ENCODE measurements at regions not wholly inside any gene's neighbourhood (a gene's known extent, or its start where the extent isn't known, plus 50 kb on each side); places are given as distances from the start of the nearest gene placed in this dataset.

DNA sequence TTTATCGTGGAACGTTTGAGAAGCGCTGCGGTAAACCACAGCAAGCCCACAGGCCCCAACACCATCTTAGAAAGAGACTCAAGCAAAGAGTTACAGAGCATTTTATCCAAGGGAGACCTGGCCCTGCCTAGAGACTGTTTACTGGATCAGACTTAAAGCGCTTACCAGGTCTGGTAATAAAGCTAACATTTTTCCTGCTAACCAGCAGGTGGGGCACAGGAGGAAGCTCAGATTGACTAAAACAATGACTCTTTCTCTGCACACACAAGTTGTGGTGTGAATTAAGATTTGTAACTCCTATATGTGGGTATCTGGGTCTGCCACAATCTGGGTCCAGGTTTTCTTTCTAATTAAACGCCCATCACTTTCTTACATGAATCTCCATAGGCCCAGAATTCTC lies 136.5 kb upstream of the ETS2 start:
- Mint-ChIP-seq H3K36me3 (no peaks in the 10 kb centered on the region), H3K4me1 (no peaks in the 10 kb centered on the region), H3K4me3 (no peak overlapping the region), H3K9me3 (ENCODE audit: low read depth) (no peaks in the 10 kb centered on the region), H3K27me3 (peaks cover 12% of the 10 kb centered on the region), H3K27ac (no peak overlapping the region)
- DNase-seq (no peak), ATAC-seq (no peak)
- CTCF ChIA-PET: interaction anchor here (1.1 kb wide), 1 partner anchor 12 kb away, joined by 3 read pairs; no protein-coding TSS in a partner anchor

DNA sequence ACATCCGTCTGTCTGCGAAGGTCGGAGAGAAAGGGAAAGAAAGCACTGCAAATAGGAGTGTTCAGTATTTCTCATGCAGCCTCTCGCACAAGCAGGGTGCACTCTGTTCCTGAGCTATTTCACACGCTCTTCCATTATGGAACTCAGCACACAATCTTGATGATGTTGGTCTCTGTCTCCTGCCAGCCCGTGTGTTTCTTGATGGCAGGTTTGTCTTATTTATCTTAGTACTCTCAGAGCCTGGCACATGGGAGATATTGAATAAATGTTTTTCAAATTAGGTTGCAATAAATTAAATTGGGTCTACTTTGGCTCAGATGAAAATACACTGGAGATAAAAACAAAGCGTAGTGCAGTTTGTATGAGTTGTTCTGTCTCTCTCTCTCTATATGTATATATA lies 134.9 kb upstream of the ETS2 start:
- Mint-ChIP-seq H3K36me3 (no peaks in the 10 kb centered on the region), H3K9me3 (ENCODE audit: low read depth) (no peaks in the 10 kb centered on the region), H3K27me3 (peaks cover 11% of the 10 kb centered on the region), H3K4me1 (no peaks in the 10 kb centered on the region), H3K4me3 (no peak overlapping the region), H3K27ac (no peak overlapping the region)
- ATAC-seq: no peak
- CTCF ChIA-PET: no interaction called here
- no peak for DNase-seq

DNA sequence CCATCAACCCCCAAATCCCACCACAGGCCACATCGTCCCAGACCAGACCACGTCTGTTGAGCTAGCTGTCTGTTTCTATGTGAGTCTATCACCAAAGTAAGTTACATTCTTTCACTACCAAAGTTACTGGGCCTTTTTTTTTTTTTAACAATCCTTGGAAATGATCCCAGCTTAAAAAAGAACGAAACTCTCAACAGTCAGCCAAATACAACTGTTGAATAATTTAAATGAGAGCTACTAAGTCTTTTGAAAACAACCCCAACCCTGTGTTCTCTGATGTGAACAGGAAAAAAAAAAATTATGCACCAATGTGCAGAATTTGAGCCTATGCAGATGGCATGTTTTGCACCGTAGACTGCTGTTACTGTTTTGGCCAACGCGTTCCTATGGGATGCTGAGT lies 134.0 kb upstream of the ETS2 start:
- H3K27me3 Mint-ChIP-seq: peaks cover 10% of the 10 kb centered on the region
- DNase-seq: no peak
- no peak overlapping the region for H3K4me3 Mint-ChIP-seq
- no peaks in the 10 kb centered on the region for H3K9me3 Mint-ChIP-seq (ENCODE audit: low read depth)
- CTCF ChIA-PET: no interaction called here
- ATAC-seq: no peak
- no peaks in the 10 kb centered on the region for H3K36me3 Mint-ChIP-seq
- no peaks in the 10 kb centered on the region for H3K4me1 Mint-ChIP-seq
- no peak overlapping the region for H3K27ac Mint-ChIP-seq

DNA sequence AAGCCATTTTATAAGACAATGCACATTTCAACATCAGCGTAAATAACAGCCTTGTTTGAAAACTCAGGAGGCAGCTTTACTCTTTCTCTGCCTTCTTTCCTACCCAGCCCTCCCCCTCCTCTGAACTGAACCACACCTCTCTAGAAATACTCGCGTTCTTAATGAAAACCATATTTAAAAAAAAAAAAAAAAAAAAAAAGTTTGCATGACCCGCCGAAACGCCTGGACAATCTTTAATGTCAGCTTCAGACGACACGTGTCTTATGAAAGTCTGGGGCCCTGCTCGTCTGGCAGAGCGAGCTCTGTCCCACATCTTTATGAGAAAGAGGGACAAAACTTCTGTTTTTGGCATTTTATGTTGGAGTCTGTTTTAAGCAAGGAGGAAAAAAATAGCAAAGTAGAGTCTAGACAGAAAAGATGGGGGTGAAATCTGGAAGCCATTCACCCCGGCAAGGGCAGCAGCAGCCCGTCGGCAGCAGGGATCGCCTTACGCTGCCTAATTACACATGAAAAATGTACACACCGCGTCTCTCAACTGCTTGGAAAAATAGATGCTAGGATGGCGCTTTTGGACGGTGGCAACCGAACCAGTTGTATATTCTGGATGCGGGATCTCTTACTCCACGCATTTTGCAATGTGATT lies 130.4 kb upstream of the ETS2 start:
- no peak for ATAC-seq
- H3K4me3 Mint-ChIP-seq: no peak overlapping the region

DNA sequence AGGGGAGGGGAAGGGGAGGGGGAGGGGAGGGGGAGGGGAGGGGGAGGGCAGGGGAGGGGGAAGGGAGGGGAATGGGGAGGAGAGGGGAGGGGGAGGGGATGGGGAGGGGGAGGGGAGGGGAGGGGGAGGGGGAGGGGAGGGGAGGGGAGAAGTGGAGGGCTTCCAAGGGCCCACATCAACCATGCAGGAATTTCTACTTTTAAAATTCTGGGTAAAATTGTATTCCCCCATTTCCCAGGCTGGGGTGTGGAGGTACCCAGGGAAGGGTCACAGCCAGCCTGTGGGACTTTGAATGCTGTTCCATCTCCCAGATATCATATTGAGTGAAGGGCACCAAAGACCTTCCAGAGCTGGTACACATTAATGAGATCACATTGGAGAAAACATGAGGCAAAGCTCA lies 126.9 kb upstream of the ETS2 start:
- CTCF ChIA-PET: no interaction called here
- peaks cover 10% of the 10 kb centered on the region for H3K4me1 Mint-ChIP-seq

More for the DNA sequence above, 130.4 kb upstream of the ETS2 start:
- H3K9me3 Mint-ChIP-seq (ENCODE audit: low read depth): no peaks in the 10 kb centered on the region
- no peak for DNase-seq
- peaks cover 15% of the 10 kb centered on the region for H3K27me3 Mint-ChIP-seq
- H3K4me1 Mint-ChIP-seq: peaks cover 10% of the 10 kb centered on the region
- H3K36me3 Mint-ChIP-seq: no peaks in the 10 kb centered on the region
- no peak overlapping the region for H3K27ac Mint-ChIP-seq
- CTCF ChIA-PET: no interaction called here

DNA sequence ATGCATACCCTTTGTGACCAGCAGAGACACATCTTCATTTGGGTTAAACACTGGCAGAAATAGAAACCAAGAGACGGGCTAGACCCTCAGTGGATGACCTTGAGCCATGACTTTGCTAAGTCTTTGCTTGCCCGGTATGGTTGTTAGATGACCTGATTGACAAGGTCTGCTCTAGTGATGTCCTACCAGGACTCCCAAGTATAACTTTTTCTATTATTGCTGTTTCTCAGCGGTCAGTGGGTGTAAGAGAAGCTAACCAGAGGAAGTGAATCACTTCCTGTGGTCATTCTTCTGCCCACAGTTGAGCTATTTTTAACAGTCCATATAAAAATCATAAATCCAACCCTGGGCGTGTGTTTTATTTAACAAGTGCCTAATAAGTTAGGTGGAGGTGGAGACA lies 126.2 kb upstream of the ETS2 start:
- no peak overlapping the region for H3K27ac Mint-ChIP-seq
- ATAC-seq (no peak), DNase-seq (no peak)
- no peaks in the 10 kb centered on the region for H3K36me3 Mint-ChIP-seq
- peaks cover 20% of the 10 kb centered on the region for H3K27me3 Mint-ChIP-seq
- H3K9me3 Mint-ChIP-seq (ENCODE audit: low read depth): no peaks in the 10 kb centered on the region
- no peak overlapping the region for H3K4me3 Mint-ChIP-seq
- CTCF ChIA-PET: no interaction called here
- H3K4me1 Mint-ChIP-seq: peaks cover 10% of the 10 kb centered on the region

More for the DNA sequence above, 126.9 kb upstream of the ETS2 start:
- ATAC-seq (no peak), DNase-seq (no peak)
- Mint-ChIP-seq H3K36me3 (no peaks in the 10 kb centered on the region), H3K9me3 (ENCODE audit: low read depth) (no peaks in the 10 kb centered on the region), H3K4me3 (no peak overlapping the region), H3K27ac (no peak overlapping the region), H3K27me3 (peaks cover 20% of the 10 kb centered on the region)

DNA sequence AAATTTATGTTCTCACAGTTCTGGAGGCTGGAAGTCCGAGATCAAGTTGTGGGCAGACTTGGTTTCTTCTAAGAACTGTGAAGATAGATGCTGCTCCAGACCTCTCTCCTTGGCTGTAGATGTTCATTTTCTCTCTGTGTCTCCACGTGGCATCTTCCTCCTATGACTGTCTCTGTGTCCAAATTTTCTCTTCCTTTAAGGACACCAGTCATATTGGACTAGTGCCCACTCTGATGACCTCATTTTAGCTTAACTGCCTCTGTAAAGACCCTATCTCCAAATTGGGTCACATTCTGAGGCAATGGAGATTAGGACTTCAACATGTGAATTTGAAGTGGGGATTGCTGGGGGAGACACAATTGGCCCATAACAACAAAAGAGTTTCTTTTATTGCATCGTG lies 125.3 kb upstream of the ETS2 start:
- Mint-ChIP-seq H3K4me3 (no peak overlapping the region), H3K4me1 (peaks cover 10% of the 10 kb centered on the region), H3K27ac (no peak overlapping the region), H3K9me3 (ENCODE audit: low read depth) (no peaks in the 10 kb centered on the region), H3K27me3 (peaks cover 20% of the 10 kb centered on the region), H3K36me3 (no peaks in the 10 kb centered on the region)
- no peak for DNase-seq
- CTCF ChIA-PET: no interaction called here
- ATAC-seq: no peak

DNA sequence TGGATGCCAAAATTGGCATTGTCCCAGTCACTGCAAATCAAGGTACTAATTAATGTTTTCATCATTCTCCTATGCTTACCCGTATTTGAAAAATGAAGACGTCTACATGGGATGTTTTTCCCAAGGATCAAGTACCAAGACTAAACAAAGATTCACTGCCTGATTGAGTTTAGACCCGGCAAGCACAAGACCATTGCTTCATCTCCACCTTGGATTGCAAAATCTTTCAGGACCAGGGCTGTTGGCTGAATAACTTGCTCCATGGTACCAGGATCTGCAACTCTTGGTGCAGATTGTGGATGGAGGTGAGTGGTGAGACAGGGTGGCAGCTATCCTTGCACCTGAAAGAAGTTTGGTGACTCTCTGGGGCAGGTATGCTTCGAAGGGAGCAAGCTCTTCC lies 122.5 kb upstream of the ETS2 start:
- Mint-ChIP-seq H3K27ac (no peak overlapping the region), H3K4me3 (no peak overlapping the region), H3K4me1 (peaks cover 10% of the 10 kb centered on the region), H3K9me3 (ENCODE audit: low read depth) (no peaks in the 10 kb centered on the region), H3K27me3 (peaks cover 14% of the 10 kb centered on the region), H3K36me3 (no peaks in the 10 kb centered on the region)
- DNase-seq: no peak
- ATAC-seq: no peak
- CTCF ChIA-PET: no interaction called here

DNA sequence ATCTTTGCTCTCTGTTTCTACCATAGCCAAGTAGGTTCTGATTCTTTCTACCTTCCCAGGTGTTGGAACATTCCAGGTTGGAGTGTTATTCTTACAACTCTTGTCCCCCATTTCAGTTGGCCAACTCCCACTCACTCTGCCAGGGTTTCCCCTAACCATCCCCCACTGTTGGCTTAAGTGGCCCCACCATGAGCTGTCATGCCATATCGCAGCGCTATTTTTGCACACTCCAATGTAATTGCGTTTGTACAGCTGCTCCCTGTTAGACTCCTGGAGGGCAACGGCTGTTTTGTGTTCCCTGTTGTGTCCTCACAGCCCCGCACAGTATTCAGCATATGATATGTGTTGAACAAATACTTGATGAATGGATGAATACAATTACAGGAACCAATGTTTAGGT lies 117.7 kb upstream of the ETS2 start:
- ATAC-seq (no peak), DNase-seq (no peak)
- Mint-ChIP-seq H3K4me3 (no peak overlapping the region), H3K36me3 (no peaks in the 10 kb centered on the region), H3K9me3 (ENCODE audit: low read depth) (no peaks in the 10 kb centered on the region), H3K27ac (no peak overlapping the region), H3K27me3 (peaks cover 10% of the 10 kb centered on the region), H3K4me1 (no peaks in the 10 kb centered on the region)
- CTCF ChIA-PET: no interaction called here

DNA sequence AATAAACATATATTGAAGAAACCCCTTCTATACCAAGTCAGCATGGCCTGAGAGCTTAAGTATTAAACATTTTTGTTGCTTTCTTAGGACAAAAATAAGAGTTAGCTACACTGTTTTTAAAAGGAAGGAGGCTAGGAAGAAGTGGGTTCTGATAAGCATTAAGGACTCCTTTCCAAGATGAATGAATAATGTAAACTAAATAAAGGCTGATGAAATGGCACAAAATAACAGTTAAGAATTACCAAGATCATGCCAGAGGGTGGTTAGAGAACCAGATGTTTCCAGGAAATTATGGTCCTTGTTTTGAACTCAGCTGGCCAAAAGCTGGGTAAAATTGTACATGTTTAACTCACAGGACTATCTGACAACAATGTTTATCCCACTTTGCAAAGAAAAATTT lies 114.1 kb upstream of the ETS2 start:
- Mint-ChIP-seq H3K27ac (no peak overlapping the region), H3K9me3 (ENCODE audit: low read depth) (no peaks in the 10 kb centered on the region), H3K4me1 (no peaks in the 10 kb centered on the region), H3K4me3 (no peak overlapping the region), H3K36me3 (no peaks in the 10 kb centered on the region), H3K27me3 (peaks cover 15% of the 10 kb centered on the region)
- no peak for DNase-seq
- ATAC-seq: no peak
- CTCF ChIA-PET: no interaction called here

DNA sequence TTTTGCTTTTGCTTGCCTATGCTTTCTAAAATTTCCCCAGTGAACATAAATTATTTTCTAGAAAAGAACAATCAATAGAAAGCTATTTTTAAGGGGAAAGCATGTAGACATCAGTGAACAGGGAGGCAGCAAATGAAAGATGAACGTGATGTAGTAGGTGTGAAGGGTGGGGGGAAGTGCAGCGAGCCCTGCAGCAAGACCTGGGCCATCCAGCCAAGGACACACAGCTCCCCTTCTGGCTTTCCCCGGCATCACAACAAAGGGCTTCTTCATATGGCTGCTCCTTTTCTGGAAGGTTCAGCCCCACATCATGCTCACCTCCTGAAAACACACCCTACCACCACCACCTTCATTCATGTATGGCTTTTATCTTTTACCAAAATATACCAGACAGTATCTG lies 109.2 kb upstream of the ETS2 start:
- no peak for ATAC-seq
- H3K9me3 Mint-ChIP-seq (ENCODE audit: low read depth): no peaks in the 10 kb centered on the region
- DNase-seq: no peak
- no peak overlapping the region for H3K27ac Mint-ChIP-seq
- no peaks in the 10 kb centered on the region for H3K4me1 Mint-ChIP-seq
- H3K27me3 Mint-ChIP-seq: peaks cover 7% of the 10 kb centered on the region
- CTCF ChIA-PET: no interaction called here
- H3K4me3 Mint-ChIP-seq: no peak overlapping the region
- no peaks in the 10 kb centered on the region for H3K36me3 Mint-ChIP-seq

DNA sequence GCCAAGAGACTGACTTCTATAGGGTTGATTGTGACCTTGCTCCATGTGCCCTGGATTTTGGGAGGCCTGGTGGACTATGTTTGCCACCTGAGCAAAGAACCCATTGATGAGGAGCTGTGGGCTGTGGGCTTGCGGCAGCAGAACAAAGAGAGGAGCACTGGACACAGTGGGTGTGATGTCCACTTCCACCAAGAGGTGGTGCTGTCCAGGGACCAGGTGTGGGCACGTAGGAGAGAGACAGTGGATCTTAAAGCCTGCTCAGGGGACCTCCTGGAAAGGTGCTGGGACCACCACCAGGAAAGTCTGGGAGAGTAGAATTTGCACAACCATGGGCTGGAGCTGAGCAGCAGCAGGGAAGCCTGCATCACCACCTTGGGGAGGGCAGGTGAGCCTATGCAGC lies 106.7 kb upstream of the ETS2 start:
- ATAC-seq (no peak), DNase-seq (no peak)
- Mint-ChIP-seq H3K4me3 (no peak overlapping the region), H3K4me1 (no peaks in the 10 kb centered on the region), H3K36me3 (no peaks in the 10 kb centered on the region), H3K27me3 (peaks cover 7% of the 10 kb centered on the region), H3K27ac (no peak overlapping the region), H3K9me3 (ENCODE audit: low read depth) (no peaks in the 10 kb centered on the region)
- CTCF ChIA-PET: no interaction called here

DNA sequence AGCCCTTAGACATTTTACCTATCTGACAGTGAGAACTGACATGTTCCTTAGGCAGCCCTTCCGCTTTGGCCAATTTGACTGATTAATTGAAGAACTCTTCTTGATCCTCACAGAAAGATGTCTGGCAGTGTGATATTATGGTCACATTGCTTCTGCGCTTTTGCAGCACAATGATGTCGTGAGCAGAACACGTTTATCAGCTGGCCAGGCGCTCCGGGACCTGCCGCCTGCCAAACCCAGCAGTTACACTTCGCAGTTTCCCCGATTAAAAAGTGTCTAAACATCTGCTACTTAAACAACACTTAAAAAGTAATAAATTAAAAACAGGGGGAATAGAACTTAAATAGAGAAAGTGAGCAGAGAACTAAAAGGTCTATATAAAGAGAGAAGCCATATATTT lies 103.5 kb upstream of the ETS2 start:
- H3K27ac Mint-ChIP-seq: no peak overlapping the region
- H3K4me3 Mint-ChIP-seq: no peak overlapping the region
- no peaks in the 10 kb centered on the region for H3K9me3 Mint-ChIP-seq (ENCODE audit: low read depth)
- CTCF ChIA-PET: interaction anchor here (0.7 kb wide), 1 partner anchor 391 kb away, joined by 3 read pairs; no protein-coding TSS in a partner anchor
- peaks cover 24% of the 10 kb centered on the region for H3K27me3 Mint-ChIP-seq
- ATAC-seq: no peak
- DNase-seq: no peak
- no peaks in the 10 kb centered on the region for H3K36me3 Mint-ChIP-seq
- H3K4me1 Mint-ChIP-seq: no peaks in the 10 kb centered on the region

DNA sequence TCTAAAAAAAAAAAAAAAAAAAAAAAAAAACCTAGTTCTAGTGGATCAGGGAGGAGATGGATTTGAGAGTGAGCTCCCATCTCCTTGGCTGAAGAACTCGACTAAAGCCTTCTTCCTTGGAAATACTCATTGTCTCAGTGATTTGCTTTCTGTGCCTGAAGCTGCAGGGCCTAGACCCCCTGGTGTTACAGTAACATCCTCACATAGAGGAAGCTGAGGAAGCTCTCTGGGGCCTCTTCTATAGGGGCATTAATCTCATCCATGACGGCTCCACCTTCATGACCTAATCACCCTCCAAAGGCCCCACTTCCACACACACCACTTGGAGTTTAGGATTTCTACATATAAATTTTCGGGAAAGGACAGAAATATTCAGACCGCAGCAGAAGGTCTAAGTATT lies 95.9 kb upstream of the ETS2 start:
- no peaks in the 10 kb centered on the region for H3K36me3 Mint-ChIP-seq
- ATAC-seq (no peak), DNase-seq (no peak)
- no peaks in the 10 kb centered on the region for H3K9me3 Mint-ChIP-seq (ENCODE audit: low read depth)
- H3K4me3 Mint-ChIP-seq: no peak overlapping the region
- H3K4me1 Mint-ChIP-seq: no peaks in the 10 kb centered on the region
- CTCF ChIA-PET: interaction anchor here (0.7 kb wide), 2 partner anchors 699 to 1214 kb away, joined by 3 read pairs; no protein-coding TSS in a partner anchor
- peaks cover 29% of the 10 kb centered on the region for H3K27me3 Mint-ChIP-seq
- no peak overlapping the region for H3K27ac Mint-ChIP-seq

DNA sequence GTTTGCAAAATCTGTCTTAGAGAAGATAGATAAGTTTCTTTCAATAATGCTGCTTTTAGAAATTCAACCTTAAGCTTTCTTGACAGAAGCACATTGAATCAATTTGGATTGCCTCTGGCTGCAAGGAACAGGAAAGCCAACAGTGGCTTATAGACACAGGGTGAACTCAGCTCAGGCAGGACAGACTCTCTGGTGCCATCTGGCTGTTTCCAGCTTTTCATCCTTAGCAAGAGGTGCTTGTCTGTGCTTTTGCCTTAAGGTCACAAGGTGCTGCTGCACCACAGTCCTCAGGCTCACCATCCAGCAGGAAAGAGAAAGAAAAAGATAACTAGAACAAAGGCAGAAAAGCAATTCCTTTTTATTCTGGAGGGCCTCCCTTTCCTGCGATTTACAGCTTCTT lies 93.7 kb upstream of the ETS2 start:
- DNase-seq (no peak), ATAC-seq (no peak)
- peaks cover 18% of the 10 kb centered on the region for H3K27me3 Mint-ChIP-seq
- H3K4me3 Mint-ChIP-seq: no peak overlapping the region
- no peaks in the 10 kb centered on the region for H3K36me3 Mint-ChIP-seq
- H3K27ac Mint-ChIP-seq: no peak overlapping the region
- no peaks in the 10 kb centered on the region for H3K4me1 Mint-ChIP-seq
- H3K9me3 Mint-ChIP-seq (ENCODE audit: low read depth): no peaks in the 10 kb centered on the region
- CTCF ChIA-PET: no interaction called here

Data from activated CD8-positive, alpha-beta memory T cell treated with anti-CD3 and anti-CD28 coated beads, Interleukin-2, amount 10 ng/mL, durations not matched to agents 7 days and 5 days (primary cell).